ENCODE measurements at regions not wholly inside any gene's neighbourhood (a gene's known extent, or its start where the extent isn't known, plus 50 kb on each side); places are given as distances from the start of the nearest gene placed in this dataset.

DNA sequence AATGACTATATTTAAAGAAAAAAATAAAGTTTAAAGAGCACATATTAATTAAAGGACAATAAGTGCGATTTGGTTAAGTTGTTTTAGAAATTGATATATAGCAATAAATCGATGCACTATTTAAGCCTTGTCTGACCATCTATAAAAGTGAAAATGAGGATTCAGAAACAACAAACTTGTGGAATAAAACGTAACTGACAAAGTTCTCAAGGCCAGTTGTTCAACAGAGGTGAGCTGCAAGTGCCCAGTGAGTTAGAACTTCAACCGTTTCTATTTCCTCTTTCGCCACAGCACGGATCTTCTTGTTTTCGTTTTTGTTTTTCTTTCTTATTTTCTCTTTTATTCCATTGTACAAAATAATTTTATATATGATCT is 724.9 kb upstream of the ARRDC4 start:
- Histone ChIP-seq H3K9ac (ENCODE audit: low read depth, low read length) (no peak overlapping the region), H3K27me3 (ENCODE audit: control insufficient read depth, insufficient read depth, low read length) (no peaks in the 10 kb centered on the region), H3K4me3 (ENCODE audit: low read depth, low read length) (no peak overlapping the region), H3K4me1 (ENCODE audit: control insufficient read depth, insufficient read depth, low read length) (no peaks in the 10 kb centered on the region), H3K36me3 (ENCODE audit: control insufficient read depth, insufficient read depth, low read length) (no peaks in the 10 kb centered on the region), H3K9me3 (ENCODE audit: control insufficient read depth, insufficient read depth, low read length) (no peaks in the 10 kb centered on the region)

DNA sequence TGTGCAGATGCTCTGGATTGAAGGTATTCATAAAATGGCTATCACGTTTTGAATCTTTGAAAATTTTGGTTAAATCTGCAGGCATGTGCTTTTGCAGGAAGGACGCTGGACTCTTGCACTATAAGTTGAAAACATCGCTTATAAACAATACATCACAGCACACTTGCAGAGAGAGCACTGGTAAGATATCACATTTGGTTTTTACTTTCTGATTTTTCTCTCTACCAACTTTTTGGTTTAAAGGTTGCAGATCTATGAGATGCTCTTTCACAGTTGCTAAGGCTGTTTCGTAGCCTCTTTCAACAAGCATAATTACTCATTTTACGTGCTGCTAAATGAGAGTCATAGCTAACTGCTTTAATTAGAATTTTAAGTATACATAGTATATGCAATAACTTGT is 724.4 kb upstream of the ARRDC4 start:
- Histone ChIP-seq H3K9ac (ENCODE audit: low read depth, low read length) (no peak overlapping the region), H3K36me3 (ENCODE audit: control insufficient read depth, insufficient read depth, low read length) (no peaks in the 10 kb centered on the region), H3K9me3 (ENCODE audit: control insufficient read depth, insufficient read depth, low read length) (no peaks in the 10 kb centered on the region), H3K4me1 (ENCODE audit: control insufficient read depth, insufficient read depth, low read length) (no peaks in the 10 kb centered on the region), H3K4me3 (ENCODE audit: low read depth, low read length) (no peak overlapping the region), H3K27me3 (ENCODE audit: control insufficient read depth, insufficient read depth, low read length) (no peaks in the 10 kb centered on the region)

DNA sequence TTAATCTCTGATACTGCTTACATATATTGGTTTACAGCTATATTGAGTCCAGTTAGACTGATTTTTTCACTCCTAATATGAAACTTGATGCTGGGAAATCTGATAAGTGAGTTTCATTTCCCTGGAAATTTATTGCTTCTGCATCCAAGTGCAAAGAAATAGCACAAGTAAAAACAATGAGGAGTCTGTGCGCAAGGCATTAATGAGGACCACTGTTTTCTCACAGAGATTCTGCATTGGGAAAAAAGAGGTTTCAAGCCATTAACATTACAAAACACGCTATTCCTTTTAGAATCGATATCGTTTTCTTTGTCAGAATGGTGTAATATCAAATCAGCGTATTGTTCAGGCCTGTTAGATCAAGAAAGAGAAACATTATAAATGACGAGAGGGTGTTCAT is 723.3 kb upstream of the ARRDC4 start:
- Histone ChIP-seq H3K9ac (ENCODE audit: low read depth, low read length) (no peak overlapping the region), H3K27me3 (ENCODE audit: control insufficient read depth, insufficient read depth, low read length) (no peaks in the 10 kb centered on the region), H3K9me3 (ENCODE audit: control insufficient read depth, insufficient read depth, low read length) (no peaks in the 10 kb centered on the region), H3K4me3 (ENCODE audit: low read depth, low read length) (no peak overlapping the region), H3K4me1 (ENCODE audit: control insufficient read depth, insufficient read depth, low read length) (no peaks in the 10 kb centered on the region), H3K36me3 (ENCODE audit: control insufficient read depth, insufficient read depth, low read length) (no peaks in the 10 kb centered on the region)

DNA sequence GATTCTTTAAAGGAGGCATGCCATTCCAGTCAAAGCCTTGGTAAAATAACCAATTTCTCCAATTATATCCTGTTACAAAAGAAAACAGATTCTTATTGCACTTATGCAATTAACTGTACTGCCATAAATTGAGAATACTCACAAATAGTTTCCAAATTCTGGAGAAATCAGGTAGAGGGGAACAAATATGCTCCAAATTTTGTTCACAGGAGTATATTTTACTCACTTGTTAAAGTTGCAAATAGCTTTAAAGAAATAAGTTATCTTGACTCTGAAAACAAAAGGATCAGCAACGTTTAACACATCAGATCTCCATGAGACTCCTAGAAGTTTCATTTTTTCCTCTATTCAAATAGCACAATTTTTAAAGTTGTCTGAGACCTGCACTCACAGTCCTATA is 712.1 kb upstream of the ARRDC4 start:
- Histone ChIP-seq H3K4me3 (ENCODE audit: low read depth, low read length) (no peak overlapping the region), H3K9me3 (ENCODE audit: control insufficient read depth, insufficient read depth, low read length) (no peaks in the 10 kb centered on the region), H3K4me1 (ENCODE audit: control insufficient read depth, insufficient read depth, low read length) (no peaks in the 10 kb centered on the region), H3K27me3 (ENCODE audit: control insufficient read depth, insufficient read depth, low read length) (no peaks in the 10 kb centered on the region), H3K9ac (ENCODE audit: low read depth, low read length) (no peak overlapping the region), H3K36me3 (ENCODE audit: control insufficient read depth, insufficient read depth, low read length) (no peaks in the 10 kb centered on the region)

DNA sequence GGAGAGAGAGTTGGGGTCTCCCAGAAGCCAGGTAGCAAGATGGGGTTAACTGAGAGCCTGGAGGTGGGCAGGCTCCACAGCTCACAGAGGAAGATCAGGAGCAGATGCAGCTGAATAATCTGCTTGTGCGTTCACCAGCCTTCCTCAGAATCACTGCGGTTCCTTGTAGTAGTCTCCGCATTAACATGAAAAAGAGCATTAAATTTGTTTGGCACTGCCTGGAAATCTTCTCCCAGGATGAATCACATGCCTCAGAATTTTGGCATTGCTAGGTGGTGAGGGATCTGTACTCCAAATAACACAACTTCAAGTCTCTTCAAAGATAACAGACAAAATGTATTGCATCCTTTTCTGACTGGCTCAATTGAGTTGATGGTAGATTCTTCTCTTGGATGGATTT is 700.6 kb upstream of the ARRDC4 start:
- no peaks in the 10 kb centered on the region for H3K4me1 ChIP-seq (ENCODE audit: control insufficient read depth, insufficient read depth, low read length)
- no peaks in the 10 kb centered on the region for H3K9me3 ChIP-seq (ENCODE audit: control insufficient read depth, insufficient read depth, low read length)
- H3K9ac ChIP-seq (ENCODE audit: low read depth, low read length), result no peak overlapping the region
- H3K27me3 ChIP-seq (ENCODE audit: control insufficient read depth, insufficient read depth, low read length), result no peaks in the 10 kb centered on the region
- no peaks in the 10 kb centered on the region for H3K36me3 ChIP-seq (ENCODE audit: control insufficient read depth, insufficient read depth, low read length)
- no peak overlapping the region for H3K4me3 ChIP-seq (ENCODE audit: low read depth, low read length)

DNA sequence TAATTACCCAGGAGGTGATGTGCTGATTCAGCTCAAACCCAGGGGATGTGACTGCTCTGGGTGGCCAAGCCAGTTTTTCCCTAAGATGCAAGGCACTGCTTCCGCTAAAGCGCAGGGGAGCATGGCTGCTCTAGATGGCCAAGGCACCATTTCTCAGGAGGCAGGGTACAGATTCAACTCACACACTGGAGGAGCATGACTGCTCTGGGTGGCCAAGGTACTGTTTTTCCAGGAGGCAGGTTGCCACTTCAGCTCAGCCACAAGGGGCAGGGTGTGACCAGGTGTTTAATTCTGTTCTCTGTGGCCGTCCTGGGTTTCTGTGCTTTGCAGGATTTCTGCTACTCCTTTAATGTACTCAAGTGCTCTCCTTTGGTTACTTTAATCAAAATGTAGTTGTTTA is 659.3 kb upstream of the ARRDC4 start:
- no peaks in the 10 kb centered on the region for H3K9me3 ChIP-seq (ENCODE audit: control insufficient read depth, insufficient read depth, low read length)
- H3K27me3 ChIP-seq (ENCODE audit: control insufficient read depth, insufficient read depth, low read length), result no peaks in the 10 kb centered on the region
- H3K36me3 ChIP-seq (ENCODE audit: control insufficient read depth, insufficient read depth, low read length), result no peaks in the 10 kb centered on the region
- H3K9ac ChIP-seq (ENCODE audit: low read depth, low read length), result no peak overlapping the region
- H3K4me1 ChIP-seq (ENCODE audit: control insufficient read depth, insufficient read depth, low read length), result no peaks in the 10 kb centered on the region
- H3K4me3 ChIP-seq (ENCODE audit: low read depth, low read length), result no peak overlapping the region

DNA sequence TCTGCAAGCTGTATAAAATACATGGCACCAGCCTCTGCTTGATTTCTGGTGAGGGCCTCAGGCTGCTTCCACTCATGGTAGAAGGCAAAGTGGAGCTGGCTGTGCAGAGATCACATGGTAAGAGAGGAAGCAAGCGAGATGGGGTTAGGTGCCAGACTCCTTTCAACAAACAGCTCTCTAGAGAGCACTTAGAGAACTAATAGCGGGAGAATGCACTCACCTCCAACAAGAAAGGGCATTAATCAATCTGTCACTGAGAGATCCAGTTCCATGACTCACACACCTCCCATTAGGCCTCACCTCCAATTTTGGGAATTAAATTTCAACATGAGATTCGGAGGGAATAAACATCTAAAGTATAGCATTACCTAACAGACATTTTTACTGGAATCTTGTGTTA is 644.1 kb upstream of the ARRDC4 start:
- H3K36me3 ChIP-seq (ENCODE audit: control insufficient read depth, insufficient read depth, low read length), result no peaks in the 10 kb centered on the region
- H3K9ac ChIP-seq (ENCODE audit: low read depth, low read length), result no peak overlapping the region
- no peaks in the 10 kb centered on the region for H3K27me3 ChIP-seq (ENCODE audit: control insufficient read depth, insufficient read depth, low read length)
- no peak overlapping the region for H3K4me3 ChIP-seq (ENCODE audit: low read depth, low read length)
- no peaks in the 10 kb centered on the region for H3K4me1 ChIP-seq (ENCODE audit: control insufficient read depth, insufficient read depth, low read length)
- H3K9me3 ChIP-seq (ENCODE audit: control insufficient read depth, insufficient read depth, low read length), result no peaks in the 10 kb centered on the region

DNA sequence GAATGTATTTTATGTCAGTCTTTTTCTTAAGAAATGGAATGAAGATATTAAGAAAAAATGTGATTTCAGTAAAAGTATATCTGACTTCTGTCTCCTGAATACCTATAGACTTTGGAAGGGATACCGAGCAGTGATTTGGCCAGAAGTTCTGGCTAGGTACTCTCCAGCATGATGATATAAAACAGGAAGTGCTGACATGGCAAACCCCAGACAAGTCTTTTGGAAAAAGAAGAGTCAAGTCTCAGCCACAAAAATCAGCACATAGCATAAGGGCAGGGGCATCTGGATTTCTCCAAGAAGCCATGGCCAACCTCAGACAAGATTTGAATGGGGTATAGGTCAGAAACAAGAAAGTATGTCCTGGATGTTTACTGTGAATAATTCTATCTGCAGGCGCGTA is 643.3 kb upstream of the ARRDC4 start:
- H3K9me3 ChIP-seq (ENCODE audit: control insufficient read depth, insufficient read depth, low read length), result no peaks in the 10 kb centered on the region
- no peak overlapping the region for H3K9ac ChIP-seq (ENCODE audit: low read depth, low read length)

DNA sequence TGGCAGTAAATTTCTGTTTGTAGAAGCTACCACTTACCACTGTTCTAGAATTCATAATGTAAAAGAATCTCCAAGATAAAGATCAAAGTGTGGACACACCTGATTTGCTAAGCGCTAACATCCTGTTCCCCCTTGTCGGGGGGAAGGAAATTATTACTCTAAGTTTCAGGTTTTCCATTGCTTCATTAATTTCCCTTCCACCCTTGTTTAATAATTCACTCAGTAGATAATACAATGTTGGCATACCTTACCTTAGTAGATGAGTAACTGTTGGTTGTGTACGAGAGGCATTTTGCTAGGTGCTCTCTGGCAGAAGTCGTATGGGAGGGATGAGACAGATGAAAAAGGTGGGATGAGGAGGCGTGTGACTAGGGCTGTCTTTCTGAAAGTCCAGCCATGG is 641.2 kb upstream of the ARRDC4 start:
- H3K27me3 ChIP-seq (ENCODE audit: control insufficient read depth, insufficient read depth, low read length), result no peaks in the 10 kb centered on the region
- H3K9ac ChIP-seq (ENCODE audit: low read depth, low read length), result no peak overlapping the region
- H3K4me3 ChIP-seq (ENCODE audit: low read depth, low read length), result no peak overlapping the region

More for the DNA sequence above, 643.3 kb upstream of the ARRDC4 start:
- no peaks in the 10 kb centered on the region for H3K4me1 ChIP-seq (ENCODE audit: control insufficient read depth, insufficient read depth, low read length)
- no peaks in the 10 kb centered on the region for H3K27me3 ChIP-seq (ENCODE audit: control insufficient read depth, insufficient read depth, low read length)
- no peaks in the 10 kb centered on the region for H3K36me3 ChIP-seq (ENCODE audit: control insufficient read depth, insufficient read depth, low read length)
- no peak overlapping the region for H3K4me3 ChIP-seq (ENCODE audit: low read depth, low read length)

DNA sequence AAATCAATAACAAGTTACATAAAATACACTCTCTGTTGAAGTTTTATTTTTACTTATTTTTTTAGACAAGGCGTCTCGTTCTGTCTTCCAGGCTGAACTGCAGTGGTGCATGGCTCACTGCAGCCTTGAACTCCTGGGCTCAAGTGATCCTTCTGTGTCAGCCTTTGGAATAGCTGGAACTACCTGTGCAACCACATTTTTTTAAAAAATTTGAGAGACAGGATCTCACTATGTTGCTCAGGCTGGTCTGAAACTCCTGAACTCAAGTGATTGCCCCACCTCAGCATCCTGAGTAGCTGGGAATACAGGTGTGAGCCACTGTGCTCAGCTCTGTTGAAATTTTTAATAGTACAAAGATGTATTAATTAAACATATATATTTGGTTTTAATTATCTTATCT is 614.3 kb upstream of the ARRDC4 start:
- Histone ChIP-seq H3K9ac (ENCODE audit: low read depth, low read length) (no peak overlapping the region), H3K4me3 (ENCODE audit: low read depth, low read length) (no peak overlapping the region), H3K27me3 (ENCODE audit: control insufficient read depth, insufficient read depth, low read length) (no peaks in the 10 kb centered on the region), H3K36me3 (ENCODE audit: control insufficient read depth, insufficient read depth, low read length) (no peaks in the 10 kb centered on the region), H3K4me1 (ENCODE audit: control insufficient read depth, insufficient read depth, low read length) (no peaks in the 10 kb centered on the region), H3K9me3 (ENCODE audit: control insufficient read depth, insufficient read depth, low read length) (no peaks in the 10 kb centered on the region)

More for the DNA sequence above, 641.2 kb upstream of the ARRDC4 start:
- H3K36me3 ChIP-seq (ENCODE audit: control insufficient read depth, insufficient read depth, low read length), result no peaks in the 10 kb centered on the region
- no peaks in the 10 kb centered on the region for H3K9me3 ChIP-seq (ENCODE audit: control insufficient read depth, insufficient read depth, low read length)
- H3K4me1 ChIP-seq (ENCODE audit: control insufficient read depth, insufficient read depth, low read length), result no peaks in the 10 kb centered on the region

DNA sequence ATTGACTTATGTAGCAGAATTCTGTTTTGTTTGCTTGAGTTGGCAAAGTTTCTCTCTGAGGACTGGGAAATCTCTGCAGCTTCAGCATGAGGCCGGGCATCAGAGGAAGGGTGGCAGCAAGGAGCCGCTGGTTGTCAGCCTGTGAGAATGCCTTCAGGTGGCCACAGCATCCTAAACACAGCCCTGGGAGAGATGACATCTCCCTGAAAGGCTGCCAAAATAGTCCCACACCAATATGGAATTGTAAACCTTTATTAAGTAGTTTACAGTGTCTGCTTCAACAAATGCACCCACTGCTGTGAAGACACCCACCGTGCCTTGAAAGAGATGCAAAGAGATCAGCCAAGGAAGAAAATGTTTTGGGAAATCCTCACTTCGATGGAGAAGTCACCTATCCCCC is 609.7 kb upstream of the ARRDC4 start:
- H3K4me1 ChIP-seq (ENCODE audit: control insufficient read depth, insufficient read depth, low read length), result peaks cover 10% of the 10 kb centered on the region
- H3K9ac ChIP-seq (ENCODE audit: low read depth, low read length), result no peak overlapping the region
- no peaks in the 10 kb centered on the region for H3K9me3 ChIP-seq (ENCODE audit: control insufficient read depth, insufficient read depth, low read length)
- H3K27me3 ChIP-seq (ENCODE audit: control insufficient read depth, insufficient read depth, low read length), result no peaks in the 10 kb centered on the region
- H3K36me3 ChIP-seq (ENCODE audit: control insufficient read depth, insufficient read depth, low read length), result no peaks in the 10 kb centered on the region
- no peak overlapping the region for H3K4me3 ChIP-seq (ENCODE audit: low read depth, low read length)

DNA sequence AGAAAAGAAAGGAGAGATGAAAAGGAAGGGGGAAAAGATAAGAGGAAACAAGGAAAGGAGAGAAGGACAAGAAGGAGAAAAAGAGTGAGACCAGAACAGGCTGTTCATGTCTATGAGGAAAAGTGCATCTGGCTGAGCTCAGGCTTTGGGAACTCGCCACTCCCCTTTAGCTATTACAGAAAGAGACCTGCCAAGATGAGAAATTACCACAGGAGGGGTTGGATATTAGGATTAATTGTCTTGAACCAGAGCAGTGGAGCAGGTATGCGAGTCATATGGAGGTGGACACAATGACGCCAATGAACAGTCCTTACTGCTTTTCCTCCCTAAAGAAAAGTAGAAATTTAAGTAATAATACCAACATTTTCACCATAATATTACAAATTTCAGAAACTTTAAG is 577.0 kb upstream of the ARRDC4 start:
- Histone ChIP-seq H3K27me3 (ENCODE audit: control insufficient read depth, insufficient read depth, low read length) (no peaks in the 10 kb centered on the region), H3K9me3 (ENCODE audit: control insufficient read depth, insufficient read depth, low read length) (no peaks in the 10 kb centered on the region), H3K4me1 (ENCODE audit: control insufficient read depth, insufficient read depth, low read length) (no peaks in the 10 kb centered on the region), H3K36me3 (ENCODE audit: control insufficient read depth, insufficient read depth, low read length) (no peaks in the 10 kb centered on the region), H3K4me3 (ENCODE audit: low read depth, low read length) (no peak overlapping the region), H3K9ac (ENCODE audit: low read depth, low read length) (no peak overlapping the region)

DNA sequence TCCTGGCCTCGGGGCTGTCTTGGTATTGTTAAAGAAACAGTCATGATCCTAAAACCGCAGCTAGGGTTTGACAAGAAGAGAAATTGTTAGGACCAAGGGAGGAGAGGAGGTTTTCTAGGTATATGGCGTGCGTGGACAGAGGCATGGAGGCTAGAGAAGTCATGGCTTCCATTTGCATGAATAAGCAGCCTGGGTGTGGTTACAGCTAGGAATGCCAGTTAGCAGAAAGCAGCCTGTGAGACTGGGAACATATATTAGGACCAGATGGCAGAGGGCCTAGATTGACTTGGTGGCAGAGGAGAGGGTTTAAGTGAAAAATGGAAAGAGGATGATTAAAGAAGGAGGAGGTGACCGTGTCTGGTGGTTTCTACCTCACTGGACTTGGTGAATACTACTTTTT is 573.6 kb upstream of the ARRDC4 start:
- H3K9ac ChIP-seq (ENCODE audit: low read depth, low read length), result no peak overlapping the region
- H3K36me3 ChIP-seq (ENCODE audit: control insufficient read depth, insufficient read depth, low read length), result no peaks in the 10 kb centered on the region
- no peaks in the 10 kb centered on the region for H3K9me3 ChIP-seq (ENCODE audit: control insufficient read depth, insufficient read depth, low read length)
- no peak overlapping the region for H3K4me3 ChIP-seq (ENCODE audit: low read depth, low read length)
- H3K27me3 ChIP-seq (ENCODE audit: control insufficient read depth, insufficient read depth, low read length), result no peaks in the 10 kb centered on the region
- H3K4me1 ChIP-seq (ENCODE audit: control insufficient read depth, insufficient read depth, low read length), result no peaks in the 10 kb centered on the region
